GM21423 (cell line): ENCODE measurements at regions not wholly inside any gene's neighbourhood (a gene's known extent, or its start where the extent isn't known, plus 50 kb on each side); places are given as distances from the start of the nearest gene placed in this dataset.

ENCODE experiments used
- ATAC-seq: cut with Tn5 transposase; IDR thresholded peaks from one replicate; pipeline ENCODE4 v1.9.1; 2021; ENCODE audit warnings: mild to moderate bottlenecking, moderate library complexity; ENCODE audit not compliant: unreplicated experiment

DNA sequence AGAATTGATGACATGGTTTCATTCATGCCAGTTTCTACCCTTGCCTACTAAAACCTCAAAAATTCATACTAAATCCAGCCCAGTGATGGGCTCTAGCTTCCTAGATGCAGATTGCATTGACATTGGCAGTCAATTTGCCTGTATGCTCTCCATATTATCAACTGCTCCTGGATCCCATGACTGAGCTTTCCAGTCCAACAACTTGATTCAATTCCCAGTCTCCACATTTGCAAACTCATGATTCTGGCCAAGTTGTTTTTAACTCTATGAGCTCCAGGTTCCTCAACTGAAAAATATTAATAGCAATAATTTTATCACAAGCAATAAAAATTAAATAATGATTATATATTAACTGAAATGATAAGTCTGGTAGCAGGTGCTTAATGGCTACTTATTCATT, 51.0 kb upstream of the DSC1 start:
- no peak for ATAC-seq

DNA sequence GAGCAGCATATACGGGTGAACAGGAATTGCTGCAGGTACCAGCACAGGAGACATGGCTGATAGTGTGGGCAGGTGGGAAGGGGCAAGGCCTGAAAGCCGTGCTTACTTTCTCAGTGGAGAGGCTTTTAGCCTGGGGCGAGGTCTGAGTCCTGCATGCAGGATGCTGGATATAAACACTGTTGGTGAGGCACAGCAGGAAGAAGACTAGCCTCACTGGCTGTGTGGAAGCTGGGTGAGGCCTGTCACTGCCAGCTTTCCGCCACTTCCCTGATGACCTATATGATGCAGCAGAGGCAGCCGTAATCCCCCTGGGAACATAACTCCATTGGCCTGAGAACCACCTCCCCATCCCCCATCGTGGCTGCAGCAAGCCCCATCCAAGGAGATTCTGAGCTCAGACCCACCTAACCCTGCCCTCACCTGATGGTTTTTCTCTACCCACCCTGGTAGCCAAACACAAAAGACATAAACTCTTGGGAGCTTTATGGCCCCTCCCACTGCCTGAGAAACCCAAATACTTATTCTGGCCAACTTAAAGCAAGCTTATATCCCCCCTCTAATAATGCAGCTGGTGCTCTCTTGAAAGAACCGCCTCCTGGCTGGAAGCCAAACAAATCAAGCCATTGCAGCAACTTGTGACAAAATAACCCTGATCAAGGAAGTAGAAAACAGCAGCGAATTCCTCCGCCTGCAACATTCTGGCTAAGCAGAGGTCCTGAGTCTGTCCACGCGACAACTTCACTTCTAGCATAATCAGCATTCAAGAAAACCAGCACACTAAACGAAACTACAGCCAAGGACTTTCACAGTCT, 54.6 kb upstream of the DSC1 start:
- ATAC-seq: no peak

DNA sequence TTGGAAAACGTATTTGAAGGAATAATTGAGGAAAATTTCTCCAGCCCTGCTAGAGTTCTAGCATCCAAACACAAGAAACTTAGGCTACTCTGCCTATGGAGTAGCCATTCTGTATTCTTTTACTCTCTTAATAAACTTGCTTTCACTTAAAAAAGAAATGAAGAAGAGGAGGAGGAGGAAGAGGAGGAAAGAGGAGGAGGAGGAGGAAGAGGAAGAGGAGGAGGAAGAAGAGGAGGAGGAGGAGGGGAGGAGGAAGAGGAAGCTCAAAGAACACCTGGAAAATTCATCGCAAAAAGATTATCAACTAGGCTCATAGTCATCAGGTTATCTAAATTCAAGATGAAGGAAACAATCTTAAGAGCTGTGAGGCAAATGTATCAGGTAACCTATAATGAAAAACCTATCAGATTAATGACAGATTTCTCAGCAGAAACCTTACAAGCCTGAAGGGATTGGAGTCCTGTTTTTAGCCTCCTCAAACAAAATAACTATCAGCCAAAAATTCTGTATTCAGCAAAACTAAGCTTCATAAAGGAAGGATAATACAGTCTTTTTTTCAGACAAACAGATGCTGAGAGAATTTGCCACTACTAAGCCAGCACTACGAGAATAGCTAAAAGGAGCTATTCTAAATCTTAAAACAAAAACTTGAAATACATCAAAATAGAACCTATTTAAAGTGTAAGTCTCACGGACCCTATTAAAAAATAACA, 56.2 kb upstream of the DSC1 start:
- ATAC-seq: no peak

DNA sequence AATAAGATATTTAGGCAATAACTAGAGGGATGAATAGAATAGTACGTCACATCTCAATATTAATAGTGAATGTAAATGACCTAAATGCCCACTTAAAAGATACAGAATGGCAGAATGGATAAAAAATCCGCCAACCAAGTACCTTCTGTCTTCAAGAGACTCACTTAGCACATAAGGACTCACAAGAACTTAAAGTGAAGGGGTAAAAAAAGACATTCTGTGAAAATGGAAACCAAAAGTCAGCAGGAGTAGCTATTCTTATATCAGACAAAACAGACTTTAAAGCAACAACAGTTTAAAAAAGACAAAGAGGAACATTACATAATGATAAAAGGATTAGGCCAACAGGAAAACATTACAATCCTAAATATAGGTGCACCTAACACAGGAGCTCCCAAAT, 56.7 kb upstream of the DSC1 start:
- ATAC-seq: no peak

DNA sequence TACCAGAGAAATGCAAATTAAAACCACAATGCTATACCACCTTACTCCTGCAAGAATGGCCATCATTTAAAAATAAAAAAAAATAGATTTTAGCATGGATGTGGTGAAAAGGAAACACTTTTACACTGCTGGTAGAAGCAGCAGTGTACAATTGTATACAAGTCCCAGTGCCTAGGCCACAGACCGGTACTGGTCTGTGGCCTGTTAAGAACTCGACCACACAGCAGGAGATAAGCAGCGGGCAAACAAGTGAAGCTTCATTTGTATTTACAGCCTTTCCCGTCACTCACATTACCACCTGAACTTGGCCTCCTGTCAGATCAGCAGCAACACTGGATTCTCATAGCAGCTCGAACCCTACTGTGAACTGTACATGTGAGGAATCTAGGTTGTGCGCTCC, 60.7 kb upstream of the DSC1 start:
- ATAC-seq: no peak

DNA sequence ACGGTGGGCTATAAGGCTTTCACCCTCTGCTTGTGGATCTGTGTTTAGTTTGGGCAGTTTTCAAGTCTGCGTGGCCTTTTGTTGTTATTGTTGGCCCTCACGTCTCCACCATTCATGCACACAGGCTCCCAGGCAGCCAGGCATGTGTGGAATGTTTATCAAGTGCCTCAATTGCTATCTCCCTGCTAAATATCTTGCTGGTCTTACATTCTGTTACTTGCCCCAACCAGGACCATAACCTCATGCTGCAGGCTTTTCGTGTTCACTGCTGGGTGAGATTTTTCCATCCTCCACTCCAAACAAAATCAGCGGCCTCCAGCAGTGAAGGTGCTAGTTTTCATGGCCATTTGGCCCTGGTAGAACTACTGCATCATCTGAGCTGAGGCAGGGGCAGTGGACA, 63.0 kb upstream of the DSC1 start:
- no peak for ATAC-seq

DNA sequence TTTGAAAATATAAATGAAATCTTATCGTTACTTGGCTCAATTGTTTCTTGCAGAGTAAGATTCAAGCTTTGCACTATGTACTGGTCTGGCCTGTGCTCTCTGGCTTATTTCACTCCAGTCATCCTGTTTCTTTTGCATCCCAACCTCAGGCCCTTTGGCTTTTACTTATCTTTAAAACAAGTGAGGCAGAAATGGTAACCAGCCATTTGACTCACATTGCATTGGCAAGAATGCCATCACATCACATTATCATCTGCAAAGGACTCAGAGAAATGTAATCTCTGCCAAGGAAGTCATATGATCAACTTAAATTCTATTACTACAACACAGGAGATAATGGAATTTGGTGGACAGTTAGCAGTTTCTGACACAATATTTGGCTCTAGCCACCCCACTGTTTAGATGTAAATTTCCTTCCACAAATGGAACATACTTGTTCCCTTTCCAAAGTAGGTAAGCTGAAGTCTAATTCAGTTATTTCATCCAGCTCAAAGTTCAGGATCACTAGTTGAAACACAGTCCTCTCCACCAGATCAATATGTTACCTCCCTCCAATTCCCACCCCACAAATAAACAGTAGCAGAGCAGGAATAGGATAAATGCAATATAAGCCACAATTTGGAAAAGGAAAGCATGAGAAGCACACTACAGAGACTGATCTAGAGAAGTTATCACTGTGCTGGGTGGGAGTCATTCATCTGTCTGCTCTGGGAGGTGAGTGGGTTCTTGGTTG, 65.0 kb upstream of the DSC1 start:
- ATAC-seq: no peak

DNA sequence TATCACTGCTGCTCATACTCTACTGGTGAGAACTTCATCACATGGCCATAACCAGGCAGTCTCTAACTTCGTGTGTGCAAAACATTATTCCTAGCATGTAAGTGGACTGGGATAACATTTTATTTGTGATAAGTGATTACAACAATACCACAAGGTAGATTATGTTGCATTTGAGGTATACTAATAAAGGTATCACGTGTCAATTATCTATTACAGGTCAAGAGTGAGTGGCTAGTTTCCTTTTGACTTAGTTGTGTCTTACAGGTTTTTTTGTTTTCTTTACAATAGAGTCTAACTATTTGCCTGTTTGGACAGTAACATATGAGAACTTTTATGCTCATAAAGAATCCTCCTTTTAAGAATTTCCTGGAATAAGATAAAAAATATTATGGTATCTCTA, 67.2 kb upstream of the DSC1 start:
- no peak for ATAC-seq

DNA sequence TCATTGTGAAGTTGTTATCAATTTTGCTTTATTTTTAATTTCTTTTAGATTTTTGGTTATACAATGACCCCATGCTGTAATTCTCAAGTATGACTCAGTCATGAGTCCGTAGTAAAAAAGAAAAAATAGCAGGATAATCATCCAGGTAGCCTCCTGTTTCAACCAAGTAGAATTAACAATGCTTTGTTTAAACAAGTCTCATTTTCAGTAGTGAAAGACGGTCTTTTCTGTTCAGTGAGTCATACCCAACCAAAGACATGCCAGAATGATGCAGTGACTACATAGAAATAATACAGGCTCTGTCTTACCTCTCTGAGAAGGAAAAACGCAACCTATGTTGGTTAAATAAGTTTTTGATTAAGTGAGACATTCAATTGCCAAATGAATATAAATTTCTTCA, 67.8 kb upstream of the DSC1 start:
- peak; percentile 66 for ATAC-seq

DNA sequence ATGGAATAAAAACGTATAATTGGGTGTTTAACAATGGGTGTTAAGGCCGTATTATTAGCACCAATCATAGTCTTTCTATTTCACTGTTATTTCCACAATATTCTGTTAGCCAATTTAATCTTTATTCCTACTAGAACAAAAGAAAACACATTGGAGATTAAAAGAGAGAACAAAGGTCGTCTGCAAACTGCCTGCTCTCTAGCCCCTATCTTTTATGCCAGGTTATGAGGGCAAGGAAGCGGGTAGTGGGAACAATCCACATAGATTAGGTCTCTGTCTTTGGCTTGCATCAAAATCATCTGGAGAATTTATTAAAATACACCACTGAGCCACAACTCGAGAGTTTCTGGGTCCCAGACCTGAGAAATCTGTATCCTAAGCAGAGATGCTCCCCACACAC, 69.4 kb upstream of the DSC1 start:
- ATAC-seq: no peak

DNA sequence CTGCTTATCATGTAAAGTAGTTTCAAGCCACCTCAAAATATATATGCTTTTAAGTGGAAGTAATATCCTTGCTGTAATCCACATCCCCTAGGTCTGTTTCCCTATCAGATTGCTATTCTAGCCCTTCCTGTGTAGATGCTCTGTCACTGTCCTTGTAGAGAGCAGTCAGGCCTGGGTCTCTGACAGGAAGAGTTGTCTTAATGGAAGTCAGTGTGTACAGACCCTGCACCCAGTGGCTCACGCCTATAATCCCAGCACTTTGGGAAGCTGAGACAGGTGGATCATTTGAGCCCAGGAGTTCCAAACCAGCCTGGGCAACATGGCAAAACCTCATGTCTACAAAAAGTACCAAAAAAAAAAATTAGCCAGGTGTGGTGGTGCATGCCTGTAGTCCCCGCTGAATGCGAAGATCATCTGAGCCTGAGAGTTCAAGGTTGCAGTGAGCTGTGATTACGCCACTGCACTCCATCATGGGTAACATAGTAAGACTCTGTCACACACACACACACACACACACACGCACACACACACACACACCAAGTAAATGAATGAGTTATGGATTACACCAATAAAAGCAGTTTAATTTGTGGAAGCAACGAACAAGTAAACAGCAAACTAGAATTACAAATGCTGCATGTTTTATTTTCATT, 70.2 kb upstream of the DSC1 start:
- ATAC-seq: no peak

DNA sequence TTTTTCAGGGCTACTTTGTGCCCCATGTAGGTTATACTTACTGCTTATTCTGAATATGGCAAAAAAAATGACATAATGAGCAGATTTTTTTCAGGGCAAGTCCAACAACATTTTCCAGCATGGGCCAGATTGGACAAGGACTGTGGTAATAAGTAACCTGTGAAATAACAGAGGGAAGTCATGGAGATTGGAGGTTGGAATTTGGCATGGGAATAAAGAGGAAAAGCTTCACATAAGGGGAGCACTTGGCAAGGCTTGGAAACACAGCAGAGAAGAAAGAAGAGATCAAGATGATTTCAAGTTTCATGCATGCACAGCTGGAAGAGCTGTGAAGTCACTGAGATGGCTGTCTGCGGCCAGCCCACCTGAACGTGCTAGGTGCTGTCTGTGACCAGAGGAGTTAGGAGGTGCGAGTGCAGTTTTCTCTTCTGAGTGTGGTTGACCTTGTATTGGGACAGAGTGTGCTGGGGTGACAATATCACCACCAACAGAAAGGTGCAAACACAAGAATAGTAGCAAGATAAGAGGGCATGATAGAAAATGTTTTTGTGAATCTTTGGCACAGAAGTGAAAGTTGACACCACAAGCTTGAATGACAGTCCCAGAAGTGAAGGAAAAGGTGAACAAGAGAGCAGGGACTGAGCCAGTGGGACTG, 71.1 kb upstream of the DSC1 start:
- no peak for ATAC-seq

DNA sequence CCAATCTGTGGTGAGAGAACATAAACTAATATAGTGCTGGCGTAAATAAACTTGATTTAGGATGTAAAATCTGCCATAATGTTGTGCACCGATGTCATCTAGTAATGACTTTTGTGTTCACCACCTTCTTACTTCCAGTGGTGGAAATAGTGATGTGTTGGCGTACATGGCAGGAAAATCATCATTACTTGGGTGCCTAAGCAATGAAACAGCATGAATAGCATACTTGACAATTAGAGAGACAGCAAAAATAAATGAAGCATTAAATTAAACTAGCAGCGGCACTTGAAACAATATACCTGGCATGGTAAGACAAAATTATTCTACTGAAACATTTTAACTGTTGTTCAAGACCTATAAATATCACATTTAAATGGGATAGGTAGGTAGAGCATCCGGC, 73.2 kb upstream of the DSC1 start:
- ATAC-seq: no peak

DNA sequence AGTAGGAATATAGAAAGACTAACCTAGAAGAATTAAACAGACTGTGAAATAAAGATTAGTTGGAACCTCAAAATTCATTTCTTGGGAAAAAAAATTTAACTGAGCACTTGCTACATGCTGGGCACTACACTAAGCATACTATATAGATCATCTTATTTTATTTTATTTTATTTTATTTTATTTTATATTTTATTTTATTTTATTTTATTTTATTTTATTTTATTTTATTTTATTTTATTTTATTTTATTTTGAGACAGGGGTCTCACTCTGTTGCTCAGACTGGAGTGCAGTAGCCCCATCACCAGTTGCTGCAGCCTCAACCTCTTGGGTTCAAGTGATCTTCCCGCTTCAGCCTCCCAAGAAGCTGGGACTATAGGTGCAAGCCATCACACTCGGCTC, 74.5 kb upstream of the DSC1 start:
- no peak for ATAC-seq

DNA sequence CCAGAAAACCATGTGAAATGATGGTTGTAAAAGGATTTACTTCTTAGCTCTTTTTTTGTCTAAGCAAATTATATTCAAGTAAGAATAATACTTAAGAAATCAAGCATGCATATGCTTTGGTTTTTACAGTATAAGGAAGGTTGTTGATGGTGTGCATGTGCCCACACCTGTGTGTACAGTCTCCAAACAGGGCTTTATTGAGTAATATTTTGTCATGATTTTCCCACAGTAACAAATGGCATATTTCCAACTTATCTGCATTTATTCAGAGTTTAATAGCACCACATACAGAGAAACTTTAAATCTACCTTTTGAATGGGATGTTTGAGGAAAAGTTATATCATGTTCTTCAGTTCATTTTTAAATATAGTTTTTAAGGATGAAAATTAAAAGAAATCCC, 76.5 kb upstream of the DSG1 start:
- no peak for ATAC-seq

DNA sequence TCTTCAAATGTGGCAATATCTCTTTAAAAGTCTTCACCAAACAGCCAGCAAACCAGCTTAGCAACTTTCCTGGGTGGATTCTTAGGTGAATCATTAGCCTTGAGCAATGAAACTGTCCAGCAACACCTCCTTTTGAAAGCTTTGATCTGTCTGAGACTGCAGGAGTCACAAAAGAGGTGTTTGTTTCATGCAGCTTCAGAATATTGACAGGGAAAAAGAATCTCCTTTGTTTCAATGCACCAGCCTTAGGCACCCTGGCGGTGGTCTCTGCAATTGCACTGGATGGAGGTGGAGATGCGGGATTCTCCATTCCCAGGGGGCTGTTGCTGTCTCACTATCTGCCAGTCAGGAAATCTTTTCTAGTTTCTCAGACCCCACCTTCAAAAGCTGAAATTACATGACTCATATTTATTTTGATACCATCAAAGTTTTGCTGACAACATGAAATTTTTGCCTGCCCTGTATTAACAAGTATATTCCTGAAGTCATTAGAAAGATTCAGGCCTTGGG, 76.0 kb upstream of the DSG1 start:
- peak; percentile 74 for ATAC-seq

DNA sequence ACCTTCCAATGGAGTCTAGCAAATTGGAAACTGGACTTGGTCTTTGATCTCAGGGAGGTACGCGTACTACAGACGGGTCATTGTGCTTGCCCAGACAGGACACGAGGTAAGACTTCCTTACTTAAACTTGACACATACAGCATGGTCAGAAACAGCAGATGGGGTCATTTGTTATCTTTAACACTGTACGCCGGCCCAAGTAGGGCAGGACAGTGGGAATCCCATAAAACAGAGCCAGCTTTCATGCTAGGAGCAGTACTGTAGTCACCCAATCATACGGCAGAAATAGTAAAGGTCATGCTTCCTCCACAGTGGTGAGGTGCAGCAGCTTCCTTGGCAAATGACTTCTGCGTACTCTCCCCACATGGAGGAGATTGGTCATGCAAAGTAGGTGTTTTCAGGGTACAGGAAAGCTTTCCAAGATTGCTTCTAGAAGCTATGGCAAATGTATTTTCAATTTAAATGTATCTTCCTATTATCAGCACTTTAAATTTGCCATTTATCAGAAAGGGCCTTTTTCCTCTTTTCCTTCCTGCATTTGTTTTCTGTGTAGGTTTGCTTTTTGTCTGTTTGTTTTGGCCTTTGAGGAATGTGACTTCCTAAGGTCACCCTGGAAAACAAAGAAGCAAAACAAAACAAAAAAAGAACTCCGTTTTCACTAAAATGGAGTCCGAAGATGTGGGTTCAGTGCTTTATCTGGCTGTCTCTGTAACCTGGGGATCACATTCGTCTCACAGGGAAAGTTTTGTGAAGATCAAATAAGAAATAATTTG, 74.0 kb upstream of the DSG1 start:
- ATAC-seq: no peak

DNA sequence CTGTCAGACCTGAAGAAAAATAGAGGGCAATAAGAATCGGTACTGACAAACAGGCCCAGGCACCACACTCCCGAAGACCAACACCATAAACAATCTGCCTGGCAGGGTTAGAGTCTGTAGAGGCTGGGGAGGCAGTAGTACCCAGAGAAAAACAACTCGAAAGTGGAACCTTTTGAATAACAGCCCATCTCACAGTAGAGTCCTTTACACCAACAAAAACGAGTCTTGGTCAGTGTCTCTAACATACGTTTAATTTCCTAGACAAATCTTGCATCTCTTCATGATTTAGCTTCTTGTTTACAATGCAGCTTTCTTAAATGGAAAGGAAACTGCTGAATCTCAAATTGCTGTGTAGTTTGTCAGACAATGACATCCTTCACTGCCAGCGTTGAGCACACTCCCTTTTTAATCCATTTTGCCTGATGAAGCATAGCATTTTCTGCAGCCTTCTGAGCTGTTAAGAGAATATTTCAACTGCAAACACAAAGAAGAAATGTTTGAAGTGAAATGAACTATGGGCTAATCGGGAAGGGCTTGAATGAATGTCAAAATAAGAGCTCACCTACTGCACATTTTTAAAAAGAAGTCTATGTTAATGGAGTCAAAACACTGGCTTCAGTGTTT, 73.1 kb upstream of the DSG1 start:
- no peak for ATAC-seq

DNA sequence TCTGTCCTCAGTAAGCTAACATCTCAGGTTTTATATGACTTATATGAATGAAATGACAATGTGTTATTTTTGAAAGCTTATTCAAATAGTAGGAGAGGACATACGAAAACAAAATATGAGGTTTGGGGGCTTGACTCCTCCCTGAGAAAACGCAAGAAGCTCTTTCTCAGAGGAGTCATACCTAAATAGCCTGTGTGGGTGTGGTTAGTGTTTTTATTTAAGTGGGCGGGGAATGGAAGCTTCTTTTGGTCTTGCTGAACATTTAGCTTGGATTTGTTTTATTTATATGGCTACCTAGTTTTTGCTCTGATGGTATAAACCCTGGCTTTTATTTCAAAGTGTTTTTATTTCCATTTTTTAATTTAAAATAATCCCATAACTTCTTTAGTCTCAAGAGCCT, 72.1 kb upstream of the DSG1 start:
- no peak for ATAC-seq

DNA sequence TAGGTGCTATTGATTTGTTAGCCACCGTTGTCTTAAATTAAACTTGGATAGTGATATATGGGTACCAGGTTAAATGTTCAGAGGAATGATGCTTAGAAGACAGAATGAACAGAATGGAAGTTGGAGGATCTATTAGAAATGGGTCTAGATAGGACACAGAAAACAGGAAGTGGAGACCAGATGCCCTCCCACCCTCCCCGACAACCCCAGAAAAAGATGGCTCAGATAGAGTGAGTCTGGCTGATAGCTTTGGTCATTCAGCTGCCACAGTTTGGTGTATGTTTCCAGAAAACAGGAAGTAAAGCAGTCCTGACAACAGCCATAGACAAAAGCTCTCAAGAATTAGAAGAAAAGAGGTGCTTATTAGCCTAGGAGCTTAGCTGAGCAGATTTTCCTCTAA, 71.5 kb upstream of the DSG1 start:
- no peak for ATAC-seq
